Esophagus squamous epithelium (tissue), 4 donors: ENCODE measurements at regions not wholly inside any gene's neighbourhood (a gene's known extent, or its start where the extent isn't known, plus 50 kb on each side); places are given as distances from the start of the nearest gene placed in this dataset.

ENCODE experiments used
- CTCF ChIP-seq, 6 experiments: fragments of 450-650 bp in 4 of 6; fragments of 200-600 bp in 2 of 6; sonication (generic) in 2 of 6; IDR thresholded peaks; one replicate each; pipeline ENCODE4 v1.5.1; 2016 to 2019; ENCODE audit warnings: antibody characterized with exemption in 6 of 6, mild to moderate bottlenecking in 4 of 6, moderate library complexity in 4 of 6
- POLR2A ChIP-seq, 4 donors: fragments of 450-650 bp; IDR thresholded peaks; one replicate each; pipeline ENCODE4 v1.6.1; 2017; ENCODE audit warnings: antibody characterized with exemption in 4 of 4, mild to moderate bottlenecking in 4 of 4, moderate library complexity in 3 of 4

GRCh38 chr16:55398762-55399161 lies 74.8 kb downstream of the IRX6 start:
- no peak for TF ChIP-seq POLR2A (IDR thresholded peaks at IDR 0.05)
- TF ChIP-seq CTCF (IDR thresholded peaks at IDR 0.05), result no peak
